Endothelial cell of umbilical vein (primary cell): ENCODE measurements at regions not wholly inside any gene's neighbourhood (a gene's known extent, or its start where the extent isn't known, plus 50 kb on each side); places are given as distances from the start of the nearest gene placed in this dataset.

Experiments used
- BruUV-seq: library from RNA; stranded (reverse); fragments of 400-500 nt; replicated peaks from 2 replicates; lab custom pipeline; 2021; lab: Mats Ljungman, UMichigan
- CTCF ChIA-PET: fragments of 300-600, 350-600 bp; sonication (Branson Sonifier 250); formaldehyde crosslinking; loops from one replicate; lab custom pipeline; 2021; ENCODE audit warnings: antibody characterized with exemption, inconsistent platforms; lab: Charles Lee
- POLR2A ChIA-PET: fragments of 300-600, 350-600 bp; sonication (Branson Sonifier 250); formaldehyde crosslinking; loops from one replicate; lab custom pipeline; 2021; ENCODE audit warnings: antibody characterized with exemption, inconsistent platforms; lab: Charles Lee
- DNase-seq: peaks from one replicate; pipeline ENCODE4 v3.0.0-alpha.2; 2011; ENCODE audit warnings: low read depth, low spot score
- FAIRE-seq: peaks from 2 replicates; lab custom pipeline; 2011; peaks lifted over from hg19 to GRCh38; lab: Jason Lieb, UNC
- H2AFZ ChIP-seq: 2 replicates; pipeline ENCODE4 v1.6.0; 2012; ENCODE audit warnings: low read depth, low read length, control low read depth, inconsistent platforms
- H3K27ac ChIP-seq: 2 replicates; pipeline ENCODE4 v1.5.1; 2011; ENCODE audit warnings: low read depth, mild to moderate bottlenecking, control low read depth, low read length, moderate library complexity; ENCODE audit not compliant: insufficient read depth
- H3K27me3 ChIP-seq, 2 experiments: 2 replicates each; pipeline versions ENCODE4 v1.6.0 to v1.6.1; 2011; ENCODE audit warnings: low read length in 2 of 2, mixed read lengths in 1 of 2; ENCODE audit not compliant: control insufficient read depth in 2 of 2, insufficient read depth in 2 of 2
- H3K36me3 ChIP-seq, 2 experiments: 2 replicates in 1 of 2; 3 replicates in 1 of 2; pipeline ENCODE4 v1.5.1; 2011; ENCODE audit warnings: low read length in 2 of 2, mild to moderate bottlenecking in 1 of 2, moderate library complexity in 1 of 2; ENCODE audit not compliant: control insufficient read depth in 2 of 2, insufficient read depth in 2 of 2; ENCODE audit errors: extremely low read depth in 1 of 2
- H3K4me1 ChIP-seq: 3 replicates; pipeline ENCODE4 v1.5.1; 2011; ENCODE audit warnings: mild to moderate bottlenecking, low read length; ENCODE audit not compliant: control insufficient read depth, insufficient read depth; ENCODE audit errors: extremely low read depth
- H3K4me2 ChIP-seq: 2 replicates; pipeline ENCODE4 v1.6.1; 2011; ENCODE audit warnings: low read length, control low read depth, mixed read lengths; ENCODE audit not compliant: insufficient read depth
- H3K4me3 ChIP-seq, 3 experiments: fragments of 200-600 bp in 1 of 3; sonication (generic), shearing (Covaris generic) in 1 of 3; replicated peaks in 1 of 3; 2 replicates each; pipeline ENCODE4 v1.5.1; 2011 to 2016; ENCODE audit warnings: control low read depth in 3 of 3, low read length in 3 of 3, mild to moderate bottlenecking in 2 of 3, inconsistent platforms in 1 of 3, low read depth in 1 of 3, moderate library complexity in 1 of 3; ENCODE audit not compliant: insufficient read depth in 1 of 3
- H3K79me2 ChIP-seq: 2 replicates; pipeline ENCODE4 v1.6.0; 2012; ENCODE audit warnings: low read length, inconsistent platforms; ENCODE audit not compliant: control insufficient read depth, insufficient read depth
- H3K9ac ChIP-seq: replicated peaks from 2 replicates; pipeline ENCODE3; 2011; ENCODE audit warnings: low read length, control low read depth; ENCODE audit not compliant: insufficient read depth; ENCODE audit errors: extremely low read depth
- H3K9me1 ChIP-seq: replicated peaks from 3 replicates; pipeline ENCODE4 v1.6.0; 2011; ENCODE audit warnings: mild to moderate bottlenecking, low read length; ENCODE audit not compliant: control insufficient read depth, insufficient read depth; ENCODE audit errors: extremely low read depth
- H3K9me3 ChIP-seq: replicated peaks from 2 replicates; pipeline ENCODE4 v1.5.1; 2012; ENCODE audit warnings: low read length, inconsistent platforms; ENCODE audit not compliant: control insufficient read depth, insufficient read depth
- H4K20me1 ChIP-seq: replicated peaks from 2 replicates; pipeline ENCODE3; 2011; ENCODE audit warnings: mild to moderate bottlenecking, low read length; ENCODE audit not compliant: control insufficient read depth, insufficient read depth; ENCODE audit errors: extremely low read depth
- CTCF ChIP-seq, 2 donors: IDR thresholded peaks; 1 replicate in 1 of 2; 2 replicates in 1 of 2; pipeline ENCODE4 v1.5.1; 2011; ENCODE audit warnings: low read length in 2 of 2, mild to moderate bottlenecking in 2 of 2, moderate library complexity in 2 of 2, control low read depth in 1 of 2, inconsistent platforms in 1 of 2, low read depth in 1 of 2; ENCODE audit not compliant: insufficient read depth in 1 of 2; ENCODE audit errors: extremely low read depth in 1 of 2
- EZH2 ChIP-seq: IDR thresholded peaks from 2 replicates; pipeline ENCODE4 v1.6.1; 2012; ENCODE audit warnings: borderline replicate concordance, low read depth, mild to moderate bottlenecking, moderate library complexity, low read length, inconsistent platforms; ENCODE audit not compliant: severe bottlenecking
- FOS ChIP-seq: IDR thresholded peaks from 2 replicates; pipeline ENCODE4 v1.6.1; 2011; ENCODE audit warnings: mild to moderate bottlenecking, low read length, moderate library complexity, borderline replicate concordance; ENCODE audit not compliant: insufficient read depth
- GATA2 ChIP-seq: IDR thresholded peaks from 2 replicates; pipeline ENCODE4 v1.7.0; 2011; ENCODE audit warnings: low read depth, mild to moderate bottlenecking, moderate library complexity, mixed read lengths, low read length; ENCODE audit not compliant: insufficient read length, insufficient read depth
- JUN ChIP-seq: IDR thresholded peaks from 2 replicates; pipeline ENCODE4 v1.6.1; 2011; ENCODE audit warnings: borderline replicate concordance, low read depth; ENCODE audit not compliant: insufficient read length, insufficient read depth
- MAX ChIP-seq: IDR thresholded peaks from 2 replicates; pipeline ENCODE4 v1.6.1; 2011; ENCODE audit not compliant: insufficient read depth, insufficient read length
- MYC ChIP-seq: IDR thresholded peaks from one replicate; pipeline ENCODE4 v1.6.1; 2011; ENCODE audit warnings: mild to moderate bottlenecking, low read depth, low read length
- POLR2A ChIP-seq: IDR thresholded peaks from 2 replicates; pipeline ENCODE4 v1.6.1; 2012; ENCODE audit warnings: low read depth, mild to moderate bottlenecking, control low read depth, low read length
- POLR2AphosphoS5 ChIP-seq: IDR thresholded peaks from 2 replicates; pipeline ENCODE4 v1.6.1; 2012; ENCODE audit warnings: low read depth, mild to moderate bottlenecking, control low read depth, low read length, moderate library complexity; ENCODE audit not compliant: insufficient read depth
- dilution Hi-C: fragments of 300-500 bp; cut with MboI; formaldehyde crosslinking; loops from one replicate; pipeline ENCODE4 v1.15.0; 2019; ENCODE audit warnings: low sequenced_read_pairs; ENCODE audit not compliant: extremely low pct_ligation_motif_present
- intact Hi-C: fragments of 100-400 bp; cut with micrococcal nuclease; formaldehyde crosslinking; loops from one replicate; pipeline ENCODE4 v1.10.0; 2022

GRCh38 chr2:176892676-176893226, 319.8 kb upstream of the HNRNPA3 start:
- FAIRE-seq (no peak), DNase-seq (no peak)
- CTCF ChIA-PET, result no interaction called here
- intact Hi-C loops (no loop called here), dilution Hi-C loops (no loop called here)
- Histone ChIP-seq H3K27me3 (peaks cover 0 to 1% of the 10 kb centered on the region in 2 experiments), H2AFZ (no peak overlapping the region), H3K79me2 (no peaks in the 10 kb centered on the region), H3K4me1 (no peaks in the 10 kb centered on the region), H3K4me3 (no peak overlapping the region), H3K4me2 (no peak overlapping the region), H3K9me1 (no peaks in the 10 kb centered on the region), H3K36me3 (no peaks in the 10 kb centered on the region), H3K9ac (no peak overlapping the region), H4K20me1 (no peaks in the 10 kb centered on the region), H3K27ac (no peak overlapping the region), H3K9me3 (no peaks in the 10 kb centered on the region)
- POLR2A ChIA-PET, result no interaction called here
- no peak for TF ChIP-seq MAX
- no peak for TF ChIP-seq FOS
- TF ChIP-seq POLR2AphosphoS5, result no peak
- no peak for TF ChIP-seq CTCF (IDR thresholded peaks at IDR 0.05; ENCODE audit: extremely low read depth in 1 of 2, insufficient read depth in 1 of 2, low read depth in 1 of 2, low read length in 2 of 2)
- no peak for TF ChIP-seq MYC
- no peak for TF ChIP-seq POLR2A
- no peak for TF ChIP-seq GATA2
- TF ChIP-seq EZH2, result no peak
- TF ChIP-seq JUN, result no peak
- BruUV-seq, result no TSS peak
